SK-N-SH (cell line): ENCODE measurements at regions not wholly inside any gene's neighbourhood (a gene's known extent, or its start where the extent isn't known, plus 50 kb on each side); places are given as distances from the start of the nearest gene placed in this dataset.

ENCODE experiments used
- EP300 ChIP-seq, 2 experiments: IDR thresholded peaks; 2 replicates each; pipeline versions ENCODE4 v1.4.0 to v1.6.1; 2012; ENCODE audit warnings: borderline replicate concordance in 1 of 2, low read depth in 1 of 2, low read length in 1 of 2
- GATA2 ChIP-seq: sonication (generic); formaldehyde crosslinking; IDR thresholded peaks from 2 replicates; pipeline ENCODE4 v1.5.0; 2020; ENCODE audit warnings: mild to moderate bottlenecking, missing genetic modification reagents
- TF ChIP-seq, protein P1 (sequence below): IDR thresholded peaks from 2 replicates; pipeline ENCODE4 v1.4.0; 2012; ENCODE audit warnings: low read depth, borderline replicate concordance
- TF ChIP-seq, protein P2 (sequence below): fragments of 200-600 bp; sonication (generic); IDR thresholded peaks from 2 replicates; pipeline ENCODE4 v1.6.1; 2017; ENCODE audit warnings: antibody characterized with exemption, mild to moderate bottlenecking, moderate library complexity

DNA sequence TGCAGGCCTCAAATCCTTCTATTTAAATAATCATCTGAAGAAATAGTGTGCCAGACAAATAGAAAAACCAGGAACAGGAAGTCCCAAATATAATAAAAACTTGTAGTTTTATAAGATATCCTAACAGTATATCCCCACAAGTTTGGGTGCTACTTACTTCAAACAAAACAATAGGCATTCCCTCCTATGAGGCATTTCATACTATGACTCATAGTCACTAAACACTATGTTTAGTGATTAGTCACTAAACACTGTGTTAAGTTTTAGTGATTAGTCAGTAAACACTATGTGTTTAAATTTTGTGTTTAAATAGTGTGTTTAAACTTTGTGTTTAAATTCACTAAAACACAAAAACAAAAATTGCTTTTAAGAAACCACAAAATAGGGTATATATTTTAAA is 407.0 kb upstream of the CDH19 start:
- TF ChIP-seq, protein P1, sequence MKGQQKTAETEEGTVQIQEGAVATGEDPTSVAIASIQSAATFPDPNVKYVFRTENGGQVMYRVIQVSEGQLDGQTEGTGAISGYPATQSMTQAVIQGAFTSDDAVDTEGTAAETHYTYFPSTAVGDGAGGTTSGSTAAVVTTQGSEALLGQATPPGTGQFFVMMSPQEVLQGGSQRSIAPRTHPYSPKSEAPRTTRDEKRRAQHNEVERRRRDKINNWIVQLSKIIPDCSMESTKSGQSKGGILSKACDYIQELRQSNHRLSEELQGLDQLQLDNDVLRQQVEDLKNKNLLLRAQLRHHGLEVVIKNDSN: no peak
- TF ChIP-seq EP300 (IDR thresholded peaks at IDR 0.05; ENCODE audit: borderline replicate concordance in 1 of 2, low read depth in 1 of 2, low read length in 1 of 2) (no peak), GATA2 (CRISPR knock-in tag) (no peak)
- TF ChIP-seq, protein P2, sequence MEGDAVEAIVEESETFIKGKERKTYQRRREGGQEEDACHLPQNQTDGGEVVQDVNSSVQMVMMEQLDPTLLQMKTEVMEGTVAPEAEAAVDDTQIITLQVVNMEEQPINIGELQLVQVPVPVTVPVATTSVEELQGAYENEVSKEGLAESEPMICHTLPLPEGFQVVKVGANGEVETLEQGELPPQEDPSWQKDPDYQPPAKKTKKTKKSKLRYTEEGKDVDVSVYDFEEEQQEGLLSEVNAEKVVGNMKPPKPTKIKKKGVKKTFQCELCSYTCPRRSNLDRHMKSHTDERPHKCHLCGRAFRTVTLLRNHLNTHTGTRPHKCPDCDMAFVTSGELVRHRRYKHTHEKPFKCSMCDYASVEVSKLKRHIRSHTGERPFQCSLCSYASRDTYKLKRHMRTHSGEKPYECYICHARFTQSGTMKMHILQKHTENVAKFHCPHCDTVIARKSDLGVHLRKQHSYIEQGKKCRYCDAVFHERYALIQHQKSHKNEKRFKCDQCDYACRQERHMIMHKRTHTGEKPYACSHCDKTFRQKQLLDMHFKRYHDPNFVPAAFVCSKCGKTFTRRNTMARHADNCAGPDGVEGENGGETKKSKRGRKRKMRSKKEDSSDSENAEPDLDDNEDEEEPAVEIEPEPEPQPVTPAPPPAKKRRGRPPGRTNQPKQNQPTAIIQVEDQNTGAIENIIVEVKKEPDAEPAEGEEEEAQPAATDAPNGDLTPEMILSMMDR: no peak
